ENCODE measurements at regions not wholly inside any gene's neighbourhood (a gene's known extent, or its start where the extent isn't known, plus 50 kb on each side); places are given as distances from the start of the nearest gene placed in this dataset.

- H3K27me3 ChIP-seq (ENCODE audit: control insufficient read depth, insufficient read depth, low read length): no peaks in the 10 kb centered on the region
- H3K4me1 ChIP-seq (ENCODE audit: control insufficient read depth, insufficient read depth, low read length): no peaks in the 10 kb centered on the region
- H3K27ac ChIP-seq (ENCODE audit: low read depth, low read length): no peak overlapping the region
- H3K36me3 ChIP-seq (ENCODE audit: control insufficient read depth, insufficient read depth, low read length): no peaks in the 10 kb centered on the region
- DNase-seq (ENCODE audit: low read depth in 4 of 6, low spot score in 6 of 6): no peak
- no peak overlapping the region for H3K4me3 ChIP-seq (ENCODE audit: low read depth, low read length)
- no CpG with 5 or more reads among the region's 1 CpG for WGBS (ENCODE audit: insufficient coverage)
- peaks cover 7% of the 10 kb centered on the region for H3K9me3 ChIP-seq (ENCODE audit: control insufficient read depth, insufficient read depth, low read length)
These were observed 380.6 kb upstream of the IGFBP3 start for GRCh38 chr7:46301677-46302076.

GRCh38 chr7:46297515-46297914 is 376.4 kb upstream of the IGFBP3 start:
- no peak for DNase-seq (ENCODE audit: low read depth in 4 of 6, low spot score in 6 of 6)
- Histone ChIP-seq H3K36me3 (ENCODE audit: control insufficient read depth, insufficient read depth, low read length) (no peaks in the 10 kb centered on the region), H3K27me3 (ENCODE audit: control insufficient read depth, insufficient read depth, low read length) (no peaks in the 10 kb centered on the region), H3K4me1 (ENCODE audit: control insufficient read depth, insufficient read depth, low read length) (no peaks in the 10 kb centered on the region), H3K4me3 (ENCODE audit: low read depth, low read length) (no peak overlapping the region), H3K9me3 (ENCODE audit: control insufficient read depth, insufficient read depth, low read length) (peaks cover 7% of the 10 kb centered on the region), H3K27ac (ENCODE audit: low read depth, low read length) (no peak overlapping the region)
- no CpG with 5 or more reads among the region's 2 CpGs for WGBS (ENCODE audit: insufficient coverage)

- peaks cover 7% of the 10 kb centered on the region for H3K9me3 ChIP-seq (ENCODE audit: control insufficient read depth, insufficient read depth, low read length)
- H3K4me1 ChIP-seq (ENCODE audit: control insufficient read depth, insufficient read depth, low read length): no peaks in the 10 kb centered on the region
- H3K27me3 ChIP-seq (ENCODE audit: control insufficient read depth, insufficient read depth, low read length): no peaks in the 10 kb centered on the region
- H3K4me3 ChIP-seq (ENCODE audit: low read depth, low read length): no peak overlapping the region
- H3K27ac ChIP-seq (ENCODE audit: low read depth, low read length): no peak overlapping the region
- H3K36me3 ChIP-seq (ENCODE audit: control insufficient read depth, insufficient read depth, low read length): no peaks in the 10 kb centered on the region
- WGBS (ENCODE audit: insufficient coverage): no CpG with 5 or more reads among the region's 1 CpG
- DNase-seq (ENCODE audit: low read depth in 4 of 6, low spot score in 6 of 6): no peak
These were observed 375.5 kb upstream of the IGFBP3 start for GRCh38 chr7:46296526-46296925.

GRCh38 chr7:46294381-46294780 is 373.3 kb upstream of the IGFBP3 start:
- no peaks in the 10 kb centered on the region for H3K4me1 ChIP-seq (ENCODE audit: control insufficient read depth, insufficient read depth, low read length)
- no peaks in the 10 kb centered on the region for H3K36me3 ChIP-seq (ENCODE audit: control insufficient read depth, insufficient read depth, low read length)
- H3K9me3 ChIP-seq (ENCODE audit: control insufficient read depth, insufficient read depth, low read length): peaks cover 7% of the 10 kb centered on the region
- no peaks in the 10 kb centered on the region for H3K27me3 ChIP-seq (ENCODE audit: control insufficient read depth, insufficient read depth, low read length)
- 75% methylated on average over 2 of the region's 5 CpGs for WGBS (ENCODE audit: insufficient coverage)
- H3K27ac ChIP-seq (ENCODE audit: low read depth, low read length): no peak overlapping the region
- DNase-seq (ENCODE audit: low read depth in 4 of 6, low spot score in 6 of 6): no peak
- H3K4me3 ChIP-seq (ENCODE audit: low read depth, low read length): no peak overlapping the region

- no peaks in the 10 kb centered on the region for H3K27me3 ChIP-seq (ENCODE audit: control insufficient read depth, insufficient read depth, low read length)
- WGBS (ENCODE audit: insufficient coverage): 87% methylated on average over 4 of the region's 7 CpGs
- no peak for DNase-seq (ENCODE audit: low read depth in 4 of 6, low spot score in 6 of 6)
These were observed 371.7 kb upstream of the IGFBP3 start for GRCh38 chr7:46292741-46293140.

GRCh38 chr7:46291601-46292150 is 370.6 kb upstream of the IGFBP3 start:
- 0% methylated on average over 1 of the region's 4 CpGs for WGBS (ENCODE audit: insufficient coverage)
- Histone ChIP-seq H3K36me3 (ENCODE audit: control insufficient read depth, insufficient read depth, low read length) (no peaks in the 10 kb centered on the region), H3K4me3 (ENCODE audit: low read depth, low read length) (no peak overlapping the region), H3K27ac (ENCODE audit: low read depth, low read length) (no peak overlapping the region), H3K4me1 (ENCODE audit: control insufficient read depth, insufficient read depth, low read length) (no peaks in the 10 kb centered on the region), H3K27me3 (ENCODE audit: control insufficient read depth, insufficient read depth, low read length) (no peaks in the 10 kb centered on the region), H3K9me3 (ENCODE audit: control insufficient read depth, insufficient read depth, low read length) (no peaks in the 10 kb centered on the region)
- DNase-seq (ENCODE audit: low read depth in 4 of 6, low spot score in 6 of 6): no peak

More at GRCh38 chr7:46292741-46293140, 371.7 kb upstream of the IGFBP3 start:
- Histone ChIP-seq H3K4me1 (ENCODE audit: control insufficient read depth, insufficient read depth, low read length) (no peaks in the 10 kb centered on the region), H3K4me3 (ENCODE audit: low read depth, low read length) (no peak overlapping the region), H3K9me3 (ENCODE audit: control insufficient read depth, insufficient read depth, low read length) (peaks cover 6% of the 10 kb centered on the region), H3K27ac (ENCODE audit: low read depth, low read length) (no peak overlapping the region), H3K36me3 (ENCODE audit: control insufficient read depth, insufficient read depth, low read length) (no peaks in the 10 kb centered on the region)

GRCh38 chr7:46291050-46291438 is 370.0 kb upstream of the IGFBP3 start:
- Histone ChIP-seq H3K4me3 (ENCODE audit: low read depth, low read length) (no peak overlapping the region), H3K36me3 (ENCODE audit: control insufficient read depth, insufficient read depth, low read length) (no peaks in the 10 kb centered on the region), H3K4me1 (ENCODE audit: control insufficient read depth, insufficient read depth, low read length) (no peaks in the 10 kb centered on the region), H3K27ac (ENCODE audit: low read depth, low read length) (no peak overlapping the region), H3K27me3 (ENCODE audit: control insufficient read depth, insufficient read depth, low read length) (no peaks in the 10 kb centered on the region), H3K9me3 (ENCODE audit: control insufficient read depth, insufficient read depth, low read length) (no peaks in the 10 kb centered on the region)
- DNase-seq (ENCODE audit: low read depth in 4 of 6, low spot score in 6 of 6): no peak
- 83% methylated on average over 5 of the region's 5 CpGs for WGBS (ENCODE audit: insufficient coverage)

- no peak for DNase-seq (ENCODE audit: low read depth in 4 of 6, low spot score in 6 of 6)
- Histone ChIP-seq H3K36me3 (ENCODE audit: control insufficient read depth, insufficient read depth, low read length) (no peaks in the 10 kb centered on the region), H3K4me1 (ENCODE audit: control insufficient read depth, insufficient read depth, low read length) (no peaks in the 10 kb centered on the region), H3K4me3 (ENCODE audit: low read depth, low read length) (no peak overlapping the region), H3K9me3 (ENCODE audit: control insufficient read depth, insufficient read depth, low read length) (no peaks in the 10 kb centered on the region), H3K27ac (ENCODE audit: low read depth, low read length) (no peak overlapping the region), H3K27me3 (ENCODE audit: control insufficient read depth, insufficient read depth, low read length) (no peaks in the 10 kb centered on the region)
- 40% methylated on average over 1 of the region's 1 CpG for WGBS (ENCODE audit: insufficient coverage)
These were observed 369.4 kb upstream of the IGFBP3 start for GRCh38 chr7:46290374-46291049.

- H3K36me3 ChIP-seq (ENCODE audit: control insufficient read depth, insufficient read depth, low read length): no peaks in the 10 kb centered on the region
- H3K4me1 ChIP-seq (ENCODE audit: control insufficient read depth, insufficient read depth, low read length): no peaks in the 10 kb centered on the region
- H3K4me3 ChIP-seq (ENCODE audit: low read depth, low read length): no peak overlapping the region
- H3K9me3 ChIP-seq (ENCODE audit: control insufficient read depth, insufficient read depth, low read length): no peaks in the 10 kb centered on the region
- 80% methylated on average over 1 of the region's 3 CpGs for WGBS (ENCODE audit: insufficient coverage)
- H3K27ac ChIP-seq (ENCODE audit: low read depth, low read length): no peak overlapping the region
- no peaks in the 10 kb centered on the region for H3K27me3 ChIP-seq (ENCODE audit: control insufficient read depth, insufficient read depth, low read length)
- no peak for DNase-seq (ENCODE audit: low read depth in 4 of 6, low spot score in 6 of 6)
These were observed 367.8 kb upstream of the IGFBP3 start for GRCh38 chr7:46288861-46289260.

GRCh38 chr7:46288010-46288409 is 366.9 kb upstream of the IGFBP3 start:
- Histone ChIP-seq H3K27ac (ENCODE audit: low read depth, low read length) (no peak overlapping the region), H3K36me3 (ENCODE audit: control insufficient read depth, insufficient read depth, low read length) (no peaks in the 10 kb centered on the region), H3K27me3 (ENCODE audit: control insufficient read depth, insufficient read depth, low read length) (no peaks in the 10 kb centered on the region), H3K4me3 (ENCODE audit: low read depth, low read length) (no peak overlapping the region), H3K4me1 (ENCODE audit: control insufficient read depth, insufficient read depth, low read length) (no peaks in the 10 kb centered on the region), H3K9me3 (ENCODE audit: control insufficient read depth, insufficient read depth, low read length) (no peaks in the 10 kb centered on the region)
- DNase-seq (ENCODE audit: low read depth in 4 of 6, low spot score in 6 of 6): no peak
- no CpG with 5 or more reads among the region's 2 CpGs for WGBS (ENCODE audit: insufficient coverage)

All from spinal cord (tissue), 9 donors.